Natural killer cell (primary cell): ENCODE measurements at regions not wholly inside any gene's neighbourhood (a gene's known extent, or its start where the extent isn't known, plus 50 kb on each side); places are given as distances from the start of the nearest gene placed in this dataset.

ENCODE experiments used
- ATAC-seq, 3 donors: fragments of 150-1000 bp in 2 of 3; fragments of 200-7000 bp in 1 of 3; cut with Tn5 transposase; 1 replicate in 1 of 3; 2 replicates in 2 of 3; pipeline ENCODE4 v1.10.0; 2021; ENCODE audit warnings: mild to moderate bottlenecking in 2 of 3, moderate library complexity in 2 of 3
- DNase-seq, 2 donors: peaks; one replicate each; pipeline versions ENCODE4 v3.0.0 to v3.0.0-alpha.2; 2013 to 2021; ENCODE audit warnings: mixed read lengths in 1 of 2
- H3K27ac ChIP-seq: one replicate; pipeline ENCODE4 v1.5.1; 2013; ENCODE audit warnings: mild to moderate bottlenecking, low read length
- H3K27me3 ChIP-seq: one replicate; pipeline ENCODE4 v1.6.1; 2013; ENCODE audit warnings: low read length; ENCODE audit not compliant: control insufficient read depth, insufficient read depth
- H3K36me3 ChIP-seq: one replicate; pipeline ENCODE4 v1.6.1; 2013; ENCODE audit warnings: low read length; ENCODE audit not compliant: control insufficient read depth, insufficient read depth
- H3K4me1 ChIP-seq: one replicate; pipeline ENCODE4 v1.6.1; 2013; ENCODE audit warnings: low read length; ENCODE audit not compliant: control insufficient read depth, insufficient read depth
- H3K4me3 ChIP-seq: one replicate; pipeline ENCODE4 v1.5.1; 2013; ENCODE audit warnings: low read length
- H3K9me3 ChIP-seq: one replicate; pipeline ENCODE4 v1.6.1; 2013; ENCODE audit warnings: low read length; ENCODE audit not compliant: control insufficient read depth, insufficient read depth
- H3K27ac Mint-ChIP-seq, 2 donors: one replicate each; pipeline ENCODE4 v1.8.0; 2022; ENCODE audit warnings: mild to moderate bottlenecking in 2 of 2, mixed read lengths in 2 of 2, moderate library complexity in 1 of 2
- H3K27me3 Mint-ChIP-seq, 2 donors: one replicate each; pipeline ENCODE4 v1.8.0; 2022; ENCODE audit warnings: low read depth in 2 of 2, mixed read lengths in 2 of 2
- H3K36me3 Mint-ChIP-seq: one replicate; pipeline ENCODE4 v1.8.0; 2022; ENCODE audit warnings: mixed read lengths
- H3K4me1 Mint-ChIP-seq, 2 donors: one replicate each; pipeline ENCODE4 v1.8.0; 2022; ENCODE audit warnings: mixed read lengths in 2 of 2
- H3K4me3 Mint-ChIP-seq: one replicate; pipeline ENCODE4 v1.8.0; 2022; ENCODE audit warnings: mild to moderate bottlenecking, moderate library complexity, mixed read lengths
- H3K9me3 Mint-ChIP-seq, 2 donors: one replicate each; pipeline ENCODE4 v1.8.0; 2022; ENCODE audit warnings: mixed read lengths in 2 of 2
- CTCF ChIP-seq: fragments of 200-600 bp; IDR thresholded peaks from one replicate; pipeline ENCODE4 v1.8.0; 2022; ENCODE audit warnings: antibody characterized with exemption
- WGBS: methylation state at CpG from one replicate; pipeline ENCODE4 v1.1.7; 2013; ENCODE audit warnings: missing lambda C conversion rate; ENCODE audit not compliant: insufficient coverage; 5-methylcytosine and 5-hydroxymethylcytosine counted together
- intact Hi-C: fragments of 100-400 bp; cut with micrococcal nuclease; formaldehyde crosslinking; loops from one replicate; pipeline ENCODE4 v1.14.2; 2022

- no peaks in the 10 kb centered on the region for H3K4me1 Mint-ChIP-seq
- Histone ChIP-seq H3K27ac (no peak overlapping the region), H3K4me1 (no peaks in the 10 kb centered on the region), H3K4me3 (no peak overlapping the region), H3K36me3 (no peaks in the 10 kb centered on the region), H3K9me3 (no peaks in the 10 kb centered on the region), H3K27me3 (no peaks in the 10 kb centered on the region)
- no peaks in the 10 kb centered on the region for H3K36me3 Mint-ChIP-seq
- no peak overlapping the region for H3K27ac Mint-ChIP-seq
- H3K9me3 Mint-ChIP-seq: no peaks in the 10 kb centered on the region
- no peak overlapping the region for H3K4me3 Mint-ChIP-seq
- 84% methylated on average over 2 of the region's 2 CpGs for WGBS
- intact Hi-C loops: no loop called here
- DNase-seq: no peak
- ATAC-seq: no peak
- peaks cover 0 to 37% of the 10 kb centered on the region in 2 donors for H3K27me3 Mint-ChIP-seq
- TF ChIP-seq CTCF: no peak
Measured at GRCh38 chr4:10343656-10344055, 113.6 kb downstream of the ZNF518B start.

GRCh38 chr4:10342866-10343265 is 114.4 kb downstream of the ZNF518B start:
- WGBS: 89% methylated on average over 2 of the region's 2 CpGs
- Mint-ChIP-seq H3K9me3 (no peaks in the 10 kb centered on the region), H3K27ac (no peak overlapping the region), H3K4me1 (no peaks in the 10 kb centered on the region), H3K4me3 (no peak overlapping the region), H3K27me3 (peaks cover 0 to 44% of the 10 kb centered on the region in 2 donors), H3K36me3 (no peaks in the 10 kb centered on the region)
- TF ChIP-seq CTCF: no peak
- H3K36me3 ChIP-seq: no peaks in the 10 kb centered on the region
- H3K27me3 ChIP-seq: no peaks in the 10 kb centered on the region
- DNase-seq (no peak), ATAC-seq (no peak)
- no peaks in the 10 kb centered on the region for H3K4me1 ChIP-seq
- H3K27ac ChIP-seq: no peak overlapping the region
- H3K9me3 ChIP-seq: no peaks in the 10 kb centered on the region
- intact Hi-C loops: no loop called here
- no peak overlapping the region for H3K4me3 ChIP-seq

GRCh38 chr4:10336471-10336870 is 120.8 kb downstream of the ZNF518B start:
- DNase-seq: no peak
- Mint-ChIP-seq H3K9me3 (no peaks in the 10 kb centered on the region), H3K36me3 (no peaks in the 10 kb centered on the region), H3K27me3 (peaks cover 6 to 41% of the 10 kb centered on the region in 2 donors), H3K27ac (no peak overlapping the region), H3K4me3 (no peak overlapping the region), H3K4me1 (no peaks in the 10 kb centered on the region)
- Histone ChIP-seq H3K9me3 (no peaks in the 10 kb centered on the region), H3K27ac (no peak overlapping the region), H3K27me3 (peaks cover 2% of the 10 kb centered on the region), H3K4me1 (no peaks in the 10 kb centered on the region), H3K36me3 (no peaks in the 10 kb centered on the region), H3K4me3 (no peak overlapping the region)
- intact Hi-C loops: no loop called here
- ATAC-seq: no peak
- no peak for TF ChIP-seq CTCF
- WGBS: 90% methylated on average over 3 of the region's 4 CpGs

- H3K4me3 ChIP-seq: no peak overlapping the region
- H3K4me1 ChIP-seq: no peaks in the 10 kb centered on the region
- Mint-ChIP-seq H3K27ac (no peak overlapping the region), H3K4me1 (no peaks in the 10 kb centered on the region), H3K36me3 (no peaks in the 10 kb centered on the region), H3K4me3 (no peak overlapping the region), H3K27me3 (peaks cover 6 to 41% of the 10 kb centered on the region in 2 donors), H3K9me3 (no peaks in the 10 kb centered on the region)
- peaks cover 2% of the 10 kb centered on the region for H3K27me3 ChIP-seq
- WGBS: 66% methylated on average over 8 of the region's 8 CpGs
- no peak for DNase-seq
- intact Hi-C loops: no loop called here
- no peak for TF ChIP-seq CTCF
- H3K36me3 ChIP-seq: no peaks in the 10 kb centered on the region
- H3K27ac ChIP-seq: no peak overlapping the region
- no peaks in the 10 kb centered on the region for H3K9me3 ChIP-seq
- no peak for ATAC-seq
Measured at GRCh38 chr4:10335050-10335449, 122.2 kb downstream of the ZNF518B start.
